ENCODE measurements at regions not wholly inside any gene's neighbourhood (a gene's known extent, or its start where the extent isn't known, plus 50 kb on each side); places are given as distances from the start of the nearest gene placed in this dataset.

DNA sequence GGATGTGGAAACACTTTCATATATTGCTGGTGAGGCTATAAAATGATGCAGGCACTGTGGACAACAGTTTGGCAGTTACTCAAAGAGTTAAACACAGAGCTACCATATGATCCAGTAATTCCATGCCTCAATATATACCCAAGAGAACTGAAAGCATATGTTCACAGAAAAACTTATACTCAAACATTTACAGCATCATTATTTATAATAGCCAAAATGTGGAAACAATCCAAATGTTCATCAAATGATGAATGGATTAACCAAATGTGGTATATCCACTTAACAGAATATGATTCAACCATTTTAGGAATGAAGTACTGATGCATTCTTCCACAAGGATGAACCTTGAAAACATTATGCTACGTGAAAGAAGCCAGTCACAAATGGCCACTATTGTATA is 603.8 kb downstream of the IQCM start (continued):
- TF ChIP-seq, protein P1, sequence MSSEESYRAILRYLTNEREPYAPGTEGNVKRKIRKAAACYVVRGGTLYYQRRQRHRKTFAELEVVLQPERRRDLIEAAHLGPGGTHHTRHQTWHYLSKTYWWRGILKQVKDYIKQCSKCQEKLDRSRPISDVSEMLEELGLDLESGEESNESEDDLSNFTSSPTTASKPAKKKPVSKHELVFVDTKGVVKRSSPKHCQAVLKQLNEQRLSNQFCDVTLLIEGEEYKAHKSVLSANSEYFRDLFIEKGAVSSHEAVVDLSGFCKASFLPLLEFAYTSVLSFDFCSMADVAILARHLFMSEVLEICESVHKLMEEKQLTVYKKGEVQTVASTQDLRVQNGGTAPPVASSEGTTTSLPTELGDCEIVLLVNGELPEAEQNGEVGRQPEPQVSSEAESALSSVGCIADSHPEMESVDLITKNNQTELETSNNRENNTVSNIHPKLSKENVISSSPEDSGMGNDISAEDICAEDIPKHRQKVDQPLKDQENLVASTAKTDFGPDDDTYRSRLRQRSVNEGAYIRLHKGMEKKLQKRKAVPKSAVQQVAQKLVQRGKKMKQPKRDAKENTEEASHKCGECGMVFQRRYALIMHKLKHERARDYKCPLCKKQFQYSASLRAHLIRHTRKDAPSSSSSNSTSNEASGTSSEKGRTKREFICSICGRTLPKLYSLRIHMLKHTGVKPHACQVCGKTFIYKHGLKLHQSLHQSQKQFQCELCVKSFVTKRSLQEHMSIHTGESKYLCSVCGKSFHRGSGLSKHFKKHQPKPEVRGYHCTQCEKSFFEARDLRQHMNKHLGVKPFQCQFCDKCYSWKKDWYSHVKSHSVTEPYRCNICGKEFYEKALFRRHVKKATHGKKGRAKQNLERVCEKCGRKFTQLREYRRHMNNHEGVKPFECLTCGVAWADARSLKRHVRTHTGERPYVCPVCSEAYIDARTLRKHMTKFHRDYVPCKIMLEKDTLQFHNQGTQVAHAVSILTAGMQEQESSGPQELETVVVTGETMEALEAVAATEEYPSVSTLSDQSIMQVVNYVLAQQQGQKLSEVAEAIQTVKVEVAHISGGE (tag by site-specific recombination; conservative IDR thresholded peaks at IDR 0.05; ENCODE audit: low read depth): no peak
- TF ChIP-seq KLF10 (tag by site-specific recombination; IDR thresholded peaks at IDR 0.05): no peak
- TF ChIP-seq, protein P2, sequence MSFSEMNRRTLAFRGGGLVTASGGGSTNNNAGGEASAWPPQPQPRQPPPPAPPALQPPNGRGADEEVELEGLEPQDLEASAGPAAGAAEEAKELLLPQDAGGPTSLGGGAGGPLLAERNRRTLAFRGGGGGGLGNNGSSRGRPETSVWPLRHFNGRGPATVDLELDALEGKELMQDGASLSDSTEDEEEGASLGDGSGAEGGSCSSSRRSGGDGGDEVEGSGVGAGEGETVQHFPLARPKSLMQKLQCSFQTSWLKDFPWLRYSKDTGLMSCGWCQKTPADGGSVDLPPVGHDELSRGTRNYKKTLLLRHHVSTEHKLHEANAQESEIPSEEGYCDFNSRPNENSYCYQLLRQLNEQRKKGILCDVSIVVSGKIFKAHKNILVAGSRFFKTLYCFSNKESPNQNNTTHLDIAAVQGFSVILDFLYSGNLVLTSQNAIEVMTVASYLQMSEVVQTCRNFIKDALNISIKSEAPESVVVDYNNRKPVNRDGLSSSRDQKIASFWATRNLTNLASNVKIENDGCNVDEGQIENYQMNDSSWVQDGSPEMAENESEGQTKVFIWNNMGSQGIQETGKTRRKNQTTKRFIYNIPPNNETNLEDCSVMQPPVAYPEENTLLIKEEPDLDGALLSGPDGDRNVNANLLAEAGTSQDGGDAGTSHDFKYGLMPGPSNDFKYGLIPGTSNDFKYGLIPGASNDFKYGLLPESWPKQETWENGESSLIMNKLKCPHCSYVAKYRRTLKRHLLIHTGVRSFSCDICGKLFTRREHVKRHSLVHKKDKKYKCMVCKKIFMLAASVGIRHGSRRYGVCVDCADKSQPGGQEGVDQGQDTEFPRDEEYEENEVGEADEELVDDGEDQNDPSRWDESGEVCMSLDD (tag by site-specific recombination; IDR thresholded peaks at IDR 0.05): no peak

DNA sequence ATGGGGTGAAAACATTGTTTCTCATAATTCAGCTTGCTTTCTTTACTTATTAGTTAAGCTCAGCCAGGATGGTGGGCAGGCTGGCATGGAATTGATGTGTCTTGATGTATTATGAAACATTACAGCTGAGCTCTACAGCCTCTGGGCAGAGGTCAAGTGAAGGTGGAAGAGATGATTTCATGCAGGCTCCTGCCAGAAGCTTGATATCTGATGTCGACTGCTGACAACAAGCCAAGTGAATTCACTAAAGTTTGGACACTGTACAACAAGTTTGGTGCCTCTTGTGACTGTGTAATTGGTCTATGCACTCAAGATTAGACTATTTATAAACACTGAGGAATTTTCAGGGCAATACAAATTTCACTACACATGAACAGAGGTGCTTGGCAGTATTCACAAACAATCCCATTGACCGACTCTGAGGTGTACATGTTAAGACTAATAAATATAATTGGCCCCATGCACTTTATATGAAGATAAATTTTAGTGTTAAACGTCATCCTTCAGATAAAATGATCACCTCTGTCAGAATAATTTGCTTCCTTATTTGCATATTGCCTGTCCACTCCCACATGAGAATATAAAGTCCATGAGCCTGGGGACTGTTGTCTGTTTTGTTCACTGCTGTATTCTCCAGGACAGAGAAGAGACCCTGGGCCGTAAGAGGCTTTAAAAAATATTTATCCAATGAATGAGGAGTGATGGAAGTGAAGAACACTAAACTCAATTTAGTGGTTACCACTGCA is 612.2 kb downstream of the IQCM start:
- CTCF ChIA-PET: interaction anchor here (0.5 kb wide), 1 partner anchor 692 kb away, joined by 3 read pairs; no protein-coding TSS in a partner anchor
- Histone ChIP-seq H3K9me3 (ENCODE audit: control insufficient read depth, insufficient read depth, low read depth, low read length) (no peaks in the 10 kb centered on the region), H3K4me1 (ENCODE audit: control insufficient read depth, insufficient read depth, low read length) (no peaks in the 10 kb centered on the region), H3K27ac (ENCODE audit: extremely low read depth, low read depth, low read length) (no peak overlapping the region), H3K36me3 (ENCODE audit: control insufficient read depth in 2 of 2, insufficient read depth in 1 of 2, low read length in 2 of 2) (no peaks in the 10 kb centered on the region), H3K4me3 (ENCODE audit: low read depth, low read length) (no peak overlapping the region)
- POLR2A ChIA-PET: no interaction called here
- TF ChIP-seq ZSCAN30 (tag by site-specific recombination; IDR thresholded peaks at IDR 0.05) (no peak), ZNF654 (tag by site-specific recombination; IDR thresholded peaks at IDR 0.05; ENCODE audit: low read depth) (no peak), MYNN (tag by site-specific recombination; IDR thresholded peaks at IDR 0.05; ENCODE audit: borderline replicate concordance) (no peak), GFI1B (tag by site-specific recombination; IDR thresholded peaks at IDR 0.05) (no peak), BCL11A (tag by site-specific recombination; IDR thresholded peaks at IDR 0.05; ENCODE audit: low read depth) (no peak), ZFP69B (tag by site-specific recombination; IDR thresholded peaks at IDR 0.05) (no peak), ZNF302 (tag by site-specific recombination; IDR thresholded peaks at IDR 0.05; ENCODE audit: low read depth) (no peak), ZNF830 (tag by site-specific recombination; IDR thresholded peaks at IDR 0.05; ENCODE audit: low read depth) (no peak), ZNF837 (tag by site-specific recombination; IDR thresholded peaks at IDR 0.05) (no peak), ZBTB20 (tag by site-specific recombination; IDR thresholded peaks at IDR 0.05) (no peak), ZNF621 (tag by site-specific recombination; IDR thresholded peaks at IDR 0.05) (no peak)
- TF ChIP-seq, protein P3, sequence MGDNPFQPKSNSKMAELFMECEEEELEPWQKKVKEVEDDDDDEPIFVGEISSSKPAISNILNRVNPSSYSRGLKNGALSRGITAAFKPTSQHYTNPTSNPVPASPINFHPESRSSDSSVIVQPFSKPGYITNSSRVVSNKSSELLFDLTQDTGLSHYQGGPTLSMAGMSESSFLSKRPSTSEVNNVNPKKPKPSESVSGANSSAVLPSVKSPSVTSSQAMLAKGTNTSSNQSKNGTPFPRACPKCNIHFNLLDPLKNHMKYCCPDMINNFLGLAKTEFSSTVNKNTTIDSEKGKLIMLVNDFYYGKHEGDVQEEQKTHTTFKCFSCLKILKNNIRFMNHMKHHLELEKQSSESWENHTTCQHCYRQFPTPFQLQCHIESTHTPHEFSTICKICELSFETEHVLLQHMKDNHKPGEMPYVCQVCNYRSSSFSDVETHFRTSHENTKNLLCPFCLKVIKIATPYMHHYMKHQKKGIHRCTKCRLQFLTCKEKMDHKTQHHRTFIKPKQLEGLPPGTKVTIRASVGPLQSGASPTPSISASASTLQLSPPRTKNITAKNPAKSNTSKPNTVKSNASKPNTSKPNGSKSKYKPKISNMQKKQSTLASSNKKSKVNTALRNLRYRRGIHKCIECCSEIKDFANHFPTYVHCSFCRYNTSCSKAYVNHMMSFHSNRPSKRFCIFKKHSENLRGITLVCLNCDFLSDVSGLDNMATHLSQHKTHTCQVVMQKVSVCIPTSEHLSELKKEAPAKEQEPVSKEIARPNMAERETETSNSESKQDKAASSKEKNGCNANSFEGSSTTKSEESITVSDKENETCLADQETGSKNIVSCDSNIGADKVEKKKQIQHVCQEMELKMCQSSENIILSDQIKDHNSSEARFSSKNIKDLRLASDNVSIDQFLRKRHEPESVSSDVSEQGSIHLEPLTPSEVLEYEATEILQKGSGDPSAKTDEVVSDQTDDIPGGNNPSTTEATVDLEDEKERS (tag by site-specific recombination; IDR thresholded peaks at IDR 0.05): no peak
- TF ChIP-seq, protein P4, sequence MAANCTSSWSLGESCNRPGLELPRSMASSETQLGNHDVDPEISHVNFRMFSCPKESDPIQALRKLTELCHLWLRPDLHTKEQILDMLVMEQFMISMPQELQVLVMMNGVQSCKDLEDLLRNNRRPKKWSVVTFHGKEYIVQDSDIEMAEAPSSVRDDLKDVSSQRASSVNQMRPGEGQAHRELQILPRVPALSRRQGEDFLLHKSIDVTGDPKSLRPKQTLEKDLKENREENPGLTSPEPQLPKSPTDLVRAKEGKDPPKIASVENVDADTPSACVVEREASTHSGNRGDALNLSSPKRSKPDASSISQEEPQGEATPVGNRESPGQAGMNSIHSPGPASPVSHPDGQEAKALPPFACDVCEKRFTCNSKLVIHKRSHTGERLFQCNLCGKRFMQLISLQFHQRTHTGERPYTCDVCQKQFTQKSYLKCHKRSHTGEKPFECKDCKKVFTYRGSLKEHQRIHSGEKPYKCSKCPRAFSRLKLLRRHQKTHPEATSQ (tag by site-specific recombination; IDR thresholded peaks at IDR 0.05): no peak
- TF ChIP-seq, protein P5, sequence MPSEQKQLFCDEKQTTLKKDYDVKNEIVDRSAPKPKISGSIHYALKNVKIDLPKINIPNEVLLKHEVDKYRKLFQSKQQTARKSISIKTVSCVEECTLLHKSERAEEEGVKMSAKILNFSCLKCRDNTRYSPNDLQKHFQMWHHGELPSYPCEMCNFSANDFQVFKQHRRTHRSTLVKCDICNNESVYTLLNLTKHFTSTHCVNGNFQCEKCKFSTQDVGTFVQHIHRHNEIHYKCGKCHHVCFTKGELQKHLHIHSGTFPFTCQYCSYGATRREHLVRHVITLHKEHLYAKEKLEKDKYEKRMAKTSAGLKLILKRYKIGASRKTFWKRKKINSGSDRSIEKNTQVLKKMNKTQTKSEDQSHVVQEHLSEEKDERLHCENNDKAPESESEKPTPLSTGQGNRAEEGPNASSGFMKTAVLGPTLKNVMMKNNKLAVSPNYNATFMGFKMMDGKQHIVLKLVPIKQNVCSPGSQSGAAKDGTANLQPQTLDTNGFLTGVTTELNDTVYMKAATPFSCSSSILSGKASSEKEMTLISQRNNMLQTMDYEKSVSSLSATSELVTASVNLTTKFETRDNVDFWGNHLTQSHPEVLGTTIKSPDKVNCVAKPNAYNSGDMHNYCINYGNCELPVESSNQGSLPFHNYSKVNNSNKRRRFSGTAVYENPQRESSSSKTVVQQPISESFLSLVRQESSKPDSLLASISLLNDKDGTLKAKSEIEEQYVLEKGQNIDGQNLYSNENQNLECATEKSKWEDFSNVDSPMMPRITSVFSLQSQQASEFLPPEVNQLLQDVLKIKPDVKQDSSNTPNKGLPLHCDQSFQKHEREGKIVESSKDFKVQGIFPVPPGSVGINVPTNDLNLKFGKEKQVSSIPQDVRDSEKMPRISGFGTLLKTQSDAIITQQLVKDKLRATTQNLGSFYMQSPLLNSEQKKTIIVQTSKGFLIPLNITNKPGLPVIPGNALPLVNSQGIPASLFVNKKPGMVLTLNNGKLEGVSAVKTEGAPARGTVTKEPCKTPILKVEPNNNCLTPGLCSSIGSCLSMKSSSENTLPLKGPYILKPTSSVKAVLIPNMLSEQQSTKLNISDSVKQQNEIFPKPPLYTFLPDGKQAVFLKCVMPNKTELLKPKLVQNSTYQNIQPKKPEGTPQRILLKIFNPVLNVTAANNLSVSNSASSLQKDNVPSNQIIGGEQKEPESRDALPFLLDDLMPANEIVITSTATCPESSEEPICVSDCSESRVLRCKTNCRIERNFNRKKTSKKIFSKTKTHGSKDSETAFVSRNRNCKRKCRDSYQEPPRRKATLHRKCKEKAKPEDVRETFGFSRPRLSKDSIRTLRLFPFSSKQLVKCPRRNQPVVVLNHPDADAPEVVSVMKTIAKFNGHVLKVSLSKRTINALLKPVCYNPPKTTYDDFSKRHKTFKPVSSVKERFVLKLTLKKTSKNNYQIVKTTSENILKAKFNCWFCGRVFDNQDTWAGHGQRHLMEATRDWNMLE (tag by site-specific recombination; conservative IDR thresholded peaks at IDR 0.05; ENCODE audit: low read depth): no peak
